ENCODE measurements at regions not wholly inside any gene's neighbourhood (a gene's known extent, or its start where the extent isn't known, plus 50 kb on each side); places are given as distances from the start of the nearest gene placed in this dataset.
"Not testable (repeated sequence)": the region's sequence is repeated elsewhere in the genome, so short reads cannot be mapped to it uniquely, and the experiment has no call there.

- no peak overlapping the region for H3K4me3 ChIP-seq (ENCODE audit: low read depth, low read length)
- TF ChIP-seq CTCF (IDR thresholded peaks at IDR 0.05; ENCODE audit: control insufficient read depth, extremely low read depth, insufficient read depth), result no peak
- DNase-seq (ENCODE audit: low read depth), result no peak
Measured at GRCh38 chr18:42364766-42365165, 409.7 kb downstream of the PIK3C3 start.

GRCh38 chr18:42365591-42365990 is 410.6 kb downstream of the PIK3C3 start:
- no peak overlapping the region for H3K4me3 ChIP-seq (ENCODE audit: low read depth, low read length)
- no peak for TF ChIP-seq CTCF (IDR thresholded peaks at IDR 0.05; ENCODE audit: control insufficient read depth, extremely low read depth, insufficient read depth)
- DNase-seq (ENCODE audit: low read depth), result no peak

- no peak overlapping the region for H3K4me3 ChIP-seq (ENCODE audit: low read depth, low read length)
- TF ChIP-seq CTCF (IDR thresholded peaks at IDR 0.05; ENCODE audit: control insufficient read depth, extremely low read depth, insufficient read depth), result no peak
- DNase-seq (ENCODE audit: low read depth), result peak; percentile 58
Measured at GRCh38 chr18:42373584-42373983, 418.6 kb downstream of the PIK3C3 start.

GRCh38 chr18:42374961-42375360 is 419.9 kb downstream of the PIK3C3 start:
- TF ChIP-seq CTCF (IDR thresholded peaks at IDR 0.05; ENCODE audit: control insufficient read depth, extremely low read depth, insufficient read depth), result no peak
- no peak for DNase-seq (ENCODE audit: low read depth)
- no peak overlapping the region for H3K4me3 ChIP-seq (ENCODE audit: low read depth, low read length)

GRCh38 chr18:42378854-42379253 is 423.8 kb downstream of the PIK3C3 start:
- DNase-seq (ENCODE audit: low read depth), result peak; percentile 73
- not testable (repeated sequence) for H3K4me3 ChIP-seq (ENCODE audit: low read depth, low read length)

- not testable (repeated sequence) for H3K4me3 ChIP-seq (ENCODE audit: low read depth, low read length)
Measured at GRCh38 chr18:42381236-42381635, 426.2 kb downstream of the PIK3C3 start.

GRCh38 chr18:42392416-42392815 is 437.4 kb downstream of the PIK3C3 start:
- DNase-seq (ENCODE audit: low read depth), result peak; percentile 59
- no peak for TF ChIP-seq CTCF (IDR thresholded peaks at IDR 0.05; ENCODE audit: control insufficient read depth, extremely low read depth, insufficient read depth)
- no peak overlapping the region for H3K4me3 ChIP-seq (ENCODE audit: low read depth, low read length)

More at GRCh38 chr18:42381236-42381635, 426.2 kb downstream of the PIK3C3 start:
- DNase-seq (ENCODE audit: low read depth), result not testable (repeated sequence)

GRCh38 chr18:42392926-42393325 is 437.9 kb downstream of the PIK3C3 start:
- TF ChIP-seq CTCF (IDR thresholded peaks at IDR 0.05; ENCODE audit: control insufficient read depth, extremely low read depth, insufficient read depth), result no peak
- H3K4me3 ChIP-seq (ENCODE audit: low read depth, low read length), result no peak overlapping the region
- DNase-seq (ENCODE audit: low read depth), result no peak

Data from LNCaP clone FGC (cell line).